HFF-Myc (cell line): ENCODE measurements at regions not wholly inside any gene's neighbourhood (a gene's known extent, or its start where the extent isn't known, plus 50 kb on each side); places are given as distances from the start of the nearest gene placed in this dataset.

ENCODE experiments used
- DNase-seq: peaks from one replicate; pipeline ENCODE4 v3.0.0-alpha.2; 2011; ENCODE audit warnings: low read depth; ENCODE audit errors: extremely low read depth
- H3K4me3 ChIP-seq: replicated peaks from 2 replicates; pipeline ENCODE4 v1.5.1; 2011; ENCODE audit warnings: low read depth, mild to moderate bottlenecking, control low read depth, low read length
- CTCF ChIP-seq: IDR thresholded peaks from 2 replicates; pipeline ENCODE4 v1.5.1; 2012; ENCODE audit warnings: mild to moderate bottlenecking, low read depth, low read length, control low read depth; ENCODE audit errors: missing control alignments

- no peak for DNase-seq
- H3K4me3 ChIP-seq, result no peak overlapping the region
- TF ChIP-seq CTCF, result no peak
Observed at GRCh38 chr6:104522533-104522932, 337.2 kb downstream of the HACE1 start.

GRCh38 chr6:104521176-104521575 lies 338.5 kb downstream of the HACE1 start:
- no peak for DNase-seq
- TF ChIP-seq CTCF, result no peak
- no peak overlapping the region for H3K4me3 ChIP-seq

DNA sequence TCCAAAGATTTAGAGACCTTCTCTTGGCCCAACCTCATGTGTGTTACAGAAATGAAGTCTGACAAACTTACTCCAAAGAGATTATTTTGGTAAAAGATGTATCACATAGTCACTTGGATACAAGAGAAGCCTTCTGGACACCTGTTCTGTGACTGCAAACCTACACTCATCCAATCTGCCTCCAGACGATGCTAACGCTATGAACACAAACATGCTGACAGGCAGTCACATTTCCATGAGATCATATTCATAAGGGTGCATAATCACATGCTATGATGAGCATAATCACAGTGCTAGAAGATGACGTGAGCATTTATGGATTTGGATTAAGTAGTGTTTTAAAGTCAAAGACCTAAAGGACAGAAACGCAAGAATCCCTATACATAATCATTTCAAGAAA lies 340.2 kb downstream of the HACE1 start:
- DNase-seq, result no peak
- H3K4me3 ChIP-seq, result no peak overlapping the region
- TF ChIP-seq CTCF, result no peak

DNA sequence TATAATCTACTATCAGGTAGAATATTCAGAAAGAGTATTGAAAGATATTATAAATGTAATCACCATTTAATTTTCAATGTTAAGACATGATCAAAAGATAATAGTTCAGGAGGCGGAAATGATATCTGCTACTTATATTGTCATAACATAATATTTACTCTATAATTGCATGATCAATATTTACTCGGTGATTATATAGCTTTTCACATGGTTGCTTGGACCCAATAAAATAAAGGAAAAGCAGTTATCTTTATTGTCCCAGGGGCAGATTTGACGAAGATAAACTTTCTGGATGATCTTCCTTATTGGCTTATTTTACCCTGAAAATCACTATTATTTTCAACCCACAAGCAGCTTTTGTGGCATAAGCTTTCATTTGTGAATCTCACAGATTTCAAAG lies 350.4 kb downstream of the HACE1 start:
- TF ChIP-seq CTCF, result no peak
- H3K4me3 ChIP-seq, result no peak overlapping the region
- DNase-seq, result no peak

DNA sequence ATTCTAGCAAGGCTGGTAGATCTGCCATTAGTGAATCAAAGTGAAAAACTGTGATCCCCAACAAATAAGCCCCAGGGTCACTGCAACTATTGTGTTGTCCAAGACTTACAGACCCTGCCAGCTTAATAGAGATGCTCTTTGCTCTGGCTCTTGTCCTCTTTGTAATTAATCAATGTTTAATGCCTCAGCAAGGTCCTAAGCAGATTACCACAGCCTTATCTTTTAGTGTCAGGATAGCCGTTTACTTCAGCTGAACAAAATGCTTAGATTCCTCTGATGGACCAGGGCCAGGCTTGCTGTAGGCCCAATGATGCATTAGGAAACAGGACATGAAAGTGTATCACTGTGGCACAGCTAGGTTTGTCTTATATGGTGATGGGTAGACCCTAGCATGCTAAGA lies 353.3 kb downstream of the HACE1 start:
- no peak for DNase-seq
- no peak overlapping the region for H3K4me3 ChIP-seq
- no peak for TF ChIP-seq CTCF

DNA sequence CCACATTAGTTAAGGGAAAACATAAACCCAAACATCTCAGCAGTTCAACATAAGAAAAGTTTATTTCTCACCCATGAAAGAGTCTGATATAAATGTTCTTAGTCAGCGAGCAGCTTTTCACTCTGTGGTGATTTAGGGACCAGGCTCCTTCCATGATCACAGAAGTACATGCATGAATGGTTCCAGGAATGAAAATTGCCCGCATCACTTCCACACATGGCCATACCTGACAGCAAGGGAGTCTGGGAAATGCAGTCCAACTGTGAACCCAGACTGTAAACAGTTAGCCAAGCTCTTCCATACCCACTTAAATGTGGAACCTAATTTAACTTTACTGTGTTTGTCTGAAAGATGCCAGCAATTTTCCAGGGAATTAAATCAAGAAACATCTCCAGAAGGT lies 353.9 kb downstream of the HACE1 start:
- no peak for TF ChIP-seq CTCF
- no peak for DNase-seq
- H3K4me3 ChIP-seq, result no peak overlapping the region

GRCh38 chr6:104500265-104500664 lies 359.5 kb downstream of the HACE1 start:
- no peak for DNase-seq
- no peak for TF ChIP-seq CTCF
- H3K4me3 ChIP-seq, result no peak overlapping the region
